Brain microvascular endothelial cell (primary cell): ENCODE measurements at regions not wholly inside any gene's neighbourhood (a gene's known extent, or its start where the extent isn't known, plus 50 kb on each side); places are given as distances from the start of the nearest gene placed in this dataset.

ENCODE experiments used
- DNase-seq: peaks from one replicate; pipeline ENCODE4 v3.0.0-alpha.2; 2020
- H3K27ac ChIP-seq: fragments of 250-450 bp; sonication (Bioruptor Pico); 2 replicates; pipeline ENCODE4 v1.5.1; 2020; ENCODE audit warnings: mild to moderate bottlenecking, moderate library complexity
- H3K27me3 ChIP-seq: fragments of 250-450 bp; sonication (Bioruptor Pico); replicated peaks from 2 replicates; pipeline ENCODE4 v1.5.1; 2020; ENCODE audit warnings: mild to moderate bottlenecking
- H3K36me3 ChIP-seq: fragments of 250-450 bp; sonication (Bioruptor Pico); replicated peaks from 2 replicates; pipeline ENCODE4 v1.5.1; 2020; ENCODE audit warnings: mild to moderate bottlenecking
- H3K4me3 ChIP-seq: 2 replicates; pipeline ENCODE4 v1.5.1; 2011; ENCODE audit warnings: low read depth, mild to moderate bottlenecking, control low read depth, low read length, moderate library complexity
- CTCF ChIP-seq: IDR thresholded peaks from 2 replicates; pipeline ENCODE4 v1.5.1; 2011; ENCODE audit warnings: low read depth, mild to moderate bottlenecking, moderate library complexity, low read length, control low read depth, inconsistent platforms; ENCODE audit errors: missing control alignments
- in situ Hi-C: cut with HindIII; loops from 2 replicates; pipeline ENCODE4 v1.10.0; 2017; ENCODE audit warnings: low sequenced_read_pairs, low pct_ligation_motif_present

- H3K27ac ChIP-seq = no peak overlapping the region
- H3K27me3 ChIP-seq = no peaks in the 10 kb centered on the region
- no peak for DNase-seq
- in situ Hi-C loops = no loop called here
- no peak overlapping the region for H3K4me3 ChIP-seq
- no peak for TF ChIP-seq CTCF
- no peaks in the 10 kb centered on the region for H3K36me3 ChIP-seq
Observed at GRCh38 chr3:68067314-68067713, 412.9 kb upstream of the SUCLG2 start.

GRCh38 chr3:68062926-68063325, 408.5 kb upstream of the SUCLG2 start:
- no peak overlapping the region for H3K27ac ChIP-seq
- H3K27me3 ChIP-seq = no peaks in the 10 kb centered on the region
- no peak overlapping the region for H3K4me3 ChIP-seq
- no peak for DNase-seq
- in situ Hi-C loops = no loop called here
- TF ChIP-seq CTCF = no peak
- no peaks in the 10 kb centered on the region for H3K36me3 ChIP-seq

GRCh38 chr3:68060910-68061309, 406.5 kb upstream of the SUCLG2 start:
- Histone ChIP-seq H3K4me3 (no peak overlapping the region), H3K27ac (no peak overlapping the region), H3K27me3 (no peaks in the 10 kb centered on the region), H3K36me3 (no peaks in the 10 kb centered on the region)
- no peak for TF ChIP-seq CTCF
- no peak for DNase-seq
- in situ Hi-C loops = no loop called here

GRCh38 chr3:68060191-68060590, 405.8 kb upstream of the SUCLG2 start:
- no peak for TF ChIP-seq CTCF
- Histone ChIP-seq H3K27ac (no peak overlapping the region), H3K4me3 (no peak overlapping the region), H3K27me3 (no peaks in the 10 kb centered on the region), H3K36me3 (no peaks in the 10 kb centered on the region)
- in situ Hi-C loops = no loop called here
- DNase-seq = no peak

- TF ChIP-seq CTCF = no peak
- no peak overlapping the region for H3K4me3 ChIP-seq
- in situ Hi-C loops = no loop called here
- no peak overlapping the region for H3K27ac ChIP-seq
- no peaks in the 10 kb centered on the region for H3K27me3 ChIP-seq
- no peak for DNase-seq
- H3K36me3 ChIP-seq = no peaks in the 10 kb centered on the region
Observed at GRCh38 chr3:68059628-68060152, 405.3 kb upstream of the SUCLG2 start.

- TF ChIP-seq CTCF = no peak
- Histone ChIP-seq H3K27me3 (no peaks in the 10 kb centered on the region), H3K4me3 (no peak overlapping the region), H3K27ac (no peak overlapping the region), H3K36me3 (no peaks in the 10 kb centered on the region)
- in situ Hi-C loops = no loop called here
- DNase-seq = no peak
Observed at GRCh38 chr3:68057637-68058320, 403.4 kb upstream of the SUCLG2 start.
